ENCODE measurements at regions not wholly inside any gene's neighbourhood (a gene's known extent, or its start where the extent isn't known, plus 50 kb on each side); places are given as distances from the start of the nearest gene placed in this dataset.
A peak's percentile ranks its signal among the peaks of the same experiment; 100 is the strongest.

DNA sequence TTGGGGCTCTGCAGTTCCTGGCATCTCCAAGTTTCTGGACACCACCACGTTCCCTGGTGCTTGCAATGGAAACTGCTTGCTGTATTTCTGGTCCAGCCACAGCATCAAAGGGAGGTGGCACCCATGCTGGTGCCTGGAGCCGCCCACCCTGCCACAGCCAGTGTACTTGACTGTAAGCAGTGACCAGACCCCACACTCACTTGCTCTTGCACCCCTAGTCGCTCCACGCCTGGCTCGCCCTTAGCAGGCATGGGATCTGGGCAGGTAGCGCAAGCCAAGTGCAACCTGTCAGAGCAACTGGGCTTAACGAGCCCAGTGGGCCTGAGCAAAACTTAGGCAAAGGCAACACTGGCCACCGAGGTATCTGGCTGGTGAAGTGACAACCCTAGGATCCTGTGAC is 648.2 kb upstream of the PCDH9 start:
- in situ Hi-C loops (cut with MboI; ENCODE audit: low pct_unique_long_range_greater_than_20kb, low sequenced_read_pairs): no loop called here
- DNase-seq: no peak

DNA sequence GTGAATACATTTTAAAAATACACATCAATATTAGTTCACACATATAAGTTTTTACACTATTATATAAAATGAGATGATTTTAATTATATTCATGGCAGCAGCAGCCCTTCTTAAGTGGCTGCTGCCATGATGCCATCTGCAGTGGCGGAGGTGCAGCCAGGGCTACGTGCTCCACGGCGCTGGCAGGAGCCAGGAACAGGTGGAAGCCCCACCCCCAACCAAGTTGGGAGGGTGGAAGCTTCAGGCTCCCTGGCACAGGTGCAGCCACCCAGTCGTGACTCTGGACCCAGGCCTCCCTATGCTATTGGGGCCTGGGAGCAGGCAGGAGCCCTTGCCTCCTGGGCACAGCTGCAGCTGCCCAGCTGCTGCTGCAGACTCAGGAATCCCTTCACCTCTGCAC is 646.9 kb upstream of the PCDH9 start:
- DNase-seq: no peak
- in situ Hi-C loops (cut with MboI; ENCODE audit: low pct_unique_long_range_greater_than_20kb, low sequenced_read_pairs): no loop called here

DNA sequence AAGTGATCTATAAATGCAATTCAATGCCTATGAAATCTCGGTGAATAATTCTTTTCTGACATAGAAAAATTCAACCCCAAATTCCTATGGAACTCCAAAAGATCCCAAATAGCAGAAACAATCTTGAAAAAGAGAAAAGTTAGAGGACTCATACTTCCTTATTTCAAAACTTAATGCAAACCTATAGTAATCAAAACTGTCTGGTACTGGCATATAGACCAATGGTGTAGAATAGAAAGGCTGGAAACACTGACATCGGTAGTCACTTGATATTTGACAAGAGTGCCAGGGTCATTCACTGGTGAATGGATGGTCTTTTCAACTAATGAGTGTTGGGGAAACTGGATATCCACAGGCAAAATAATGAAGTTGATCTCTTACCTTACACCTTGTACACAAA is 637.1 kb upstream of the PCDH9 start:
- no peak for DNase-seq
- in situ Hi-C loops (cut with MboI; ENCODE audit: low pct_unique_long_range_greater_than_20kb, low sequenced_read_pairs): no loop called here

DNA sequence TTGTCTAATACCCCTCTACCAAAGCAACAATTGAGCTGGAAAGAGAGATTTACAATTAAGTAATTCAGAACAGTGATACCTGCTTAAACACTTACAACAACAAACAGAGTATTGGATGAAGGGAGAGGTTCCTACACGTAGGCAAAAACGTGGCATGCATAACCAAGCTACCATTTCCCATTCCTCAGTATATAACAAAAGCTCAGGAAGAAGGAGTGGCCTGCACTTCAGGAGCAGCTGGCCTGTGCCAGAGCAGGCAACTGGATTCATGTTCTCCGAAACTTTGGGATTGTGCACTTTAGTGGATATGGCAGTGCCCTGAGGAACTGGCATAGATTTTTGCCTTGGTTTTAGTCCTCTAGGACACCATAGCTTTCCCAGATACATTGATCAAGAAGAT is 630.2 kb upstream of the PCDH9 start:
- no peak for DNase-seq
- in situ Hi-C loops (cut with MboI; ENCODE audit: low pct_unique_long_range_greater_than_20kb, low sequenced_read_pairs): no loop called here

DNA sequence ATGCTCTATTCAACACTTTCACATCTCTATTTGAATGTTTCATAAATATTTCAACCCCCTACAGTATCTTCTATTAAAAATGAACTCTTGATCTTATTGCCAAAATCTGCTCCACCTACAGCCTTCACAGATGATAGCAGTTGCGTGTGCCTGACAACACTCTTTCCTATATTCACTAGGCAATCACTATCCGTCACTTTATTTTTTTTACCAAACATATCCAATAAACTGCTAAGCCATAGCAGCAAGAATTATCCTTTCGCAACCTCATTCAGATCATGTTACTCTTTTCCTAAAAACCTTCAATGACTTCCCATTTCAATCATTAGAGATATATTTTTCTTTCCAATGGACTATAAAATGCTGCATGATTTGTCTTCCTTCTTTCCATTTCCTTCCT is 629.8 kb upstream of the PCDH9 start:
- in situ Hi-C loops (cut with MboI; ENCODE audit: low pct_unique_long_range_greater_than_20kb, low sequenced_read_pairs): no loop called here
- DNase-seq: no peak

DNA sequence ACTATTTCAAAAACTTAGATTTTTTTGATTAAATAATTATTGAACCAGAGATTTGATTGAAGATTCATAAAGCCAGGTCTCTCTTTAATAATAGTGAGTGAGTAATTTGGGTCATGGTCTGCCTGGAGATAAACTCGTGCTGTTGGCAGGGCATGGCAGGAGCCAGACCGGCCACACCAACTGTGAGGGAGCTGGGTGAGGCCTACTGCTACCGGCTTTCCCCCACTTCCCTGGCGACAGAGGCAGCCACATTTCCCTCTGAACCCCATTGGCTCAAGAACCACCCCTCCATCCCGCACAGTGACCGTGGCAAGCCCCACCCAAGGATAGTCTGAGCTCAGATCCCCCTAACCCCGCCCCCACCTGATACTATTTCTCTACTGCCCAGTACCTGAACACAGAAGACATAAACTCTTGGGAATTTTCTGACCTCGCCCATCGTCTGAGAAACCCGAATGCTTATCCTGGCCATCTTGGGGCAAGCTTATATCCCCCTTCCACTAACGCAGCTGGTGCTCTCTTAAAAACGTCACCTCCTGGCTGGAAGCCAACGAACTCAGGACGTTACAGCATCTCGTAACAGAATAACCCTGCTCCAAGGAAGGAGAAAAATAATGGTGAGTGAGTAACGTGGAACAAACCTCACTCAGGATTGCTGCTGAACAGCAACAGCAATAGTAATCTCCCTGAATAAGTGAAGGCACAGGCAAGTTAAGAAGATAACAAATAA is 627.6 kb upstream of the PCDH9 start:
- no peak for DNase-seq
- in situ Hi-C loops (cut with MboI; ENCODE audit: low pct_unique_long_range_greater_than_20kb, low sequenced_read_pairs): no loop called here

DNA sequence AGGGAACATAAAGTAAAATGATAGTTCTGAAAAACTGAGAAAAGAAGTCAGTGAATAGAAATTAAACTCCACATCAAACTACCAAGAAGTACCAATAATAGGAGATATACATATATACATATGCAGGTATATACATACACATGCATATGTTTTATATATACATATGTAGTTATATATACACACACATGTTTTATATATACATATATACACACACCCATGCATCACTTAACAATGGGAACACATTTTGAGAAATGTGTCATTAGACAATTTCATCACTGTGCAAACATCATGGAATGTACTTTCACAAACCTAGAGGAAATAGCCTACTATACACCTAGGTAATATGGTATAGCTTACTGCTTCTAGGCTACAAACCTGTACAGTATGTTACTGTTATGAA is 626.8 kb upstream of the PCDH9 start:
- in situ Hi-C loops (cut with MboI; ENCODE audit: low pct_unique_long_range_greater_than_20kb, low sequenced_read_pairs): no loop called here
- DNase-seq: no peak

DNA sequence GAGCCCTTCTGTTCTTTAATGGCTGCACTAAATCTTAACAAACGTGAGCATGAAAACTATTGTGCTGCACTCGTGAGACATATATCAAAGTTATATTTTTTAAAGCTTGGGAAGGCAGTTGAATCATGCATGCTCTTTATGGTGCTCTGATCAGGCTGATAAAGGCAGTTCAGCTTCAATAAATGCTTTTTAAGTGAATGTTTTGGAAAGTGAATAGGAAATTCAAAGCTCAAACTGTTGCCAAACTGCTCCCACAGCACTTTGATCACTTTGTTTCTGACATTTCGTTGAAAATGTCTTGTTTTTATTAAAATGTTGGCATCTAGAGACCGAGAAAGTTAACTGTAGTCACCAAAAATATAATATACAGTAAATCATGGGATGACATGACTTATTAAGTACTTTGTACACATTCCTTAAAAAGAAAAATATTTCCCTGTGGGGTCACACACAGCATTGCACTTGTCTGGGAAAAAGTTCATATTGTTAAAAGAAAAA is 625.7 kb upstream of the PCDH9 start:
- in situ Hi-C loops (cut with MboI; ENCODE audit: low pct_unique_long_range_greater_than_20kb, low sequenced_read_pairs): no loop called here
- no peak for DNase-seq

DNA sequence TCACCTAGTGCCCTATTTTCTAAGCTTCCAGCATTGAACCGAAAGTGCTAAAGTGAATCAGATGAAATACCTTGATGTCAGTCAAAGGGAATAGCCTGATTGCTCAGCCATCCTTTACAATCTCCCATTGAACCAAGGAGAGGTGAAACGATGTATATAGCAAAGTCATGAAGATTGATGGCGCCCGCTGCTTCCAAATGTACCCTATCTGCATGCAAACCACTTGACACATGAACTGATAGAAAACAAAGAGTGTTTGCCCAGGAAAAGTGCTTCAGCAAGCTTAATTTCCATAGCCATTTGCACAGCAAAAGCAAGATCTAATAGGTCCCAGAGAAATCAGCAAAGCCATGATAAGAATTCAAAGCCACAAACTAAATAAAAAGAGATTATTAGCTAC is 624.9 kb upstream of the PCDH9 start:
- in situ Hi-C loops (cut with MboI; ENCODE audit: low pct_unique_long_range_greater_than_20kb, low sequenced_read_pairs): no loop called here
- no peak for DNase-seq

DNA sequence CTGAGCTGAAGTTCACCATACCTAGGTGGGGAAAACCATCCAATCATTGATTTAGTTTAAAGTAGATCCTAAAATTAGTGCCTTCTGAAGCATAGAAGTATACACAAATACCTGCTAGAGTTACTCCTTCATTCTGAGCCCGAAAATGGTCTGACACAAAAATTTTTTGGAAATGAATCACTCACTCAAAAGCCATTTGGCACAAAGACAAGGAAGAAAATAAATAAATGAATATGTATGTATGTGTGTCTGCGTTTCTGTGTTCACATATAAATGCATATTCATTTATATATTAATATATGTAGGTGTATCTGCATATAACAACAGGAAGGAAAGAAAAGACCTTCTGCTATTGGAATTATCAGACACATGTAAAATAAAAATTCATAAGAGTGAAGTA is 614.4 kb upstream of the PCDH9 start:
- in situ Hi-C loops (cut with MboI; ENCODE audit: low pct_unique_long_range_greater_than_20kb, low sequenced_read_pairs): no loop called here
- DNase-seq: no peak

DNA sequence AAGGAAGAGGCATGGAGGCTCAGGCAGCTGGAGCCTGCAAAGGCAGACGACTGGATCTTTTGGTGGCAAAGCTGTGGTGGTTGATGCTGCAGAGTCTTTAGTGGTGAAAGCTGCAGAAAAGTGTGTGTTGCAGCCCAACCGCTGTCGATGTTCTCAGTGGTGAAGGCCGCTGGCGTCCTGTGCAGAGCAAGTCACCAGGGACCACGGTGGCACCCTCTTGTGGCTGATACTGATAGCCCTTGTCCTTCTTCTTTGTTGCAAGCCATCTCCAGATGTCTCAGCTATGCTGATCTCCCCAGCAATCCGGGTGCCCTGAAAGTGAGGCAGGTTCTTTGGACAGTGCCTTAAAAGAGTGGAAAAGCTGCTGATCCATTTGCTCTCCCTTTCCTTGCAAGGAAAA is 610.9 kb upstream of the PCDH9 start:
- in situ Hi-C loops (cut with MboI; ENCODE audit: low pct_unique_long_range_greater_than_20kb, low sequenced_read_pairs): no loop called here
- no peak for DNase-seq

DNA sequence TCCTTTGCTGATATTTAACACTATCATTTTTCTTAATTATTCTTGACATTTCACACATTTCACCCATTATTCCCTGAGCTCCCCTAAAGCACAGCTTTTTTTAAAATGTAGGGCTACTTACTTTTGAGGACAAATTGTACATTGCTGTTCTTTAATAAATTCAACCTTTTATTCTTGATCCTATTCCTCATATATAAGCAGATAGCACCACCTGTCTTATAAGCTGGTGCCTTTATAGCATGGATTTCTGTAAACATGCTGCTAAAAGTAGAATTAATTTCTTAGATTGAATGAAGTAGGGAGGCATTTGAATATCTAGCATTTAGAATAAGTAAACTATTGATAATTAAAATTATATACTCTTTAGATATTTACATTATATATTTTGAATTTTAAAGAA is 603.4 kb upstream of the PCDH9 start:
- in situ Hi-C loops (cut with MboI; ENCODE audit: low pct_unique_long_range_greater_than_20kb, low sequenced_read_pairs): no loop called here

DNA sequence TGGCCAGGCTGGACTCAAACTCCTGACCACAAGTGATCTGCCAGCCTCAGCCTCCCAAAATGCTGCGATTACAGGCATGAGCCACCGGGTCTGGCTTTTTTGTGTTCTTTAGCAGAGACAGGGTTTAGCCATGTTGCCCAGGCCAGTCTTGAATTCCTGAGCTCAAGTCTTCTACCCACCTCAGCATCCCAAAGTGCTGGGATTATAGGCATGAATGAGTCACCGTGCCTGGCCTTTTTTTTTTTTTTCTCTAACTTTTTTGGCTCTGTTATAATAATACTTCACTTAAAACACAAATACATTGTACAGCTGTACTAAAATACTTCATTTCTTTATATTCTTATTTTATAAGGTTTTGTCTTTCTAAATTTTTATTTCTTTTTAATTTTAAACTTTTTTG is 599.5 kb upstream of the PCDH9 start:
- DNase-seq: no peak
- in situ Hi-C loops (cut with MboI; ENCODE audit: low pct_unique_long_range_greater_than_20kb, low sequenced_read_pairs): no loop called here

More for the DNA sequence above, 603.4 kb upstream of the PCDH9 start:
- DNase-seq: no peak

DNA sequence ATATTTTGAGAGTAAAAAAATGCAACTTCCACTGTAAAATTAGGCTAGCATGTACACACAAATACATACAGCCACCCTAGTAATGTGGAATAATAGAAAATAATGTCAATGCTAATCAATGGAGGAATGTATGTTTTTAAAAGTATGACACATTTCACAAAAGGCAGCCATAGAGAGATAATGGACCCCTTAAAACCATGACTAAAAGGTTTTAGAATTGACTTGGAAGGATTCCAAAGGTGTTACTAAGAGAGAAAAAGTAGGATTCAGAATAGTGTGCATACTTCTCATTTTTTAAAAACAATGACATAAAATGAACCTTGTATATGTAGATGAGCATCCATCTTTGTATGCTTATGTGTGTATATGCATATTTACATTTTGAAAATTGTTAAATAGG is 597.9 kb upstream of the PCDH9 start:
- DNase-seq: no peak
- in situ Hi-C loops (cut with MboI; ENCODE audit: low pct_unique_long_range_greater_than_20kb, low sequenced_read_pairs): no loop called here

DNA sequence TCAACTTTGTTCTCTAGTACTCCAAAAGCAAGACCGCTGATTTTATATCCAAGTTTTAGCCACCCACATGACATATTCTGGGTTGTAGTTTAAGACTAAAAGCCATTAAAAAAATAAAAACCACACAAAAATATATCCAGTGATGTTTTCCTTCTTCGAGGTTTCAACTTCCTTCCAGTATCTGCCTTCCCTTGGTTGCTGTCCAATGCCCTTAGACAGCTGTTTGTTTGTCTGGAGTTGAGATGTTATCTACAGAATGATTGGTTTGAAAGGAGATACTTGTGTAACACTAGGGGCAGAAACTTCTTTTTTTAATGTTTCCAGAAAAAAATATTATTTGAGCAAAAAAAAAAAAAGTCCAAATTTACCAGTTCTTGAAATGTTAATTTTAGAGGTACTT is 591.5 kb upstream of the PCDH9 start:
- peak; percentile 10 for DNase-seq
- in situ Hi-C loops (cut with MboI; ENCODE audit: low pct_unique_long_range_greater_than_20kb, low sequenced_read_pairs): no loop called here

DNA sequence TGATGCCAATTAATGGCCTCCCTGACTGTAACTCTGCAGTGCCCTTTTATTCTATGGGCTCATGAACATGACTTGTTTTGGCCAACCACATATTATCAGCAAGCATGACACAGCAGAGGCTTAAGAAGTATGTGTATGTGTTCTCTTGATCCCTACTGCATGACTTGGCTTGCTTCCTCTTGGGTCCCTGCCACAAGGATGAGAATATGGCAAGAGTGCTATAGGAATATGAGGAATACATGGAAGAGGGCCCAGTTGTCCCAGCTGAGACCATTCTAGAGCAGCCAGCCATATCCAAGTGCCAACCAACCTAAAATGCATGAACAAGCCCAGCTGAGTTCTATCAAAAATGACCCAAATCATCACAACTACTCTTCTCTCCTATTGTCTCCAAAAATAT is 576.7 kb upstream of the PCDH9 start:
- no peak for DNase-seq
- in situ Hi-C loops (cut with MboI; ENCODE audit: low pct_unique_long_range_greater_than_20kb, low sequenced_read_pairs): no loop called here

DNA sequence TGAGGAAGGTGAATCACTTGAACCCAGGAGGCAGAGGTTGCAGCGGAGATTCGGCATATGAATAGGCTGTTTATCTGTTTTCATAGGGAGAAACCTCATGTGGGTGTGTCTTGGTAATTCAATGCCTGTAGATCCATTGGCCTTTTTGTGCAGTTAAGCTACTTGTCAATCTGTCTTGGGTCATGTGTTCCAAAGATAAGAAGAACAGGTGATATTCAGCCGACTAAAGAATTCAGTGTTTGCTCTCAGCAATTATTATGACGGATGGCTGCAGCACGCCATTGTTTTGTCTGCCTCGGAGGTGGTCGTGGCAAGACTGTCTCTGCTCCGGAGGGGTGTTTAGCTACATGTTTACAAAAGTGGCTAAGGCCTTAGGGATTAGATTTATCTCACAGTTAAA is 573.0 kb upstream of the PCDH9 start:
- in situ Hi-C loops (cut with MboI; ENCODE audit: low pct_unique_long_range_greater_than_20kb, low sequenced_read_pairs): no loop called here
- no peak for DNase-seq

DNA sequence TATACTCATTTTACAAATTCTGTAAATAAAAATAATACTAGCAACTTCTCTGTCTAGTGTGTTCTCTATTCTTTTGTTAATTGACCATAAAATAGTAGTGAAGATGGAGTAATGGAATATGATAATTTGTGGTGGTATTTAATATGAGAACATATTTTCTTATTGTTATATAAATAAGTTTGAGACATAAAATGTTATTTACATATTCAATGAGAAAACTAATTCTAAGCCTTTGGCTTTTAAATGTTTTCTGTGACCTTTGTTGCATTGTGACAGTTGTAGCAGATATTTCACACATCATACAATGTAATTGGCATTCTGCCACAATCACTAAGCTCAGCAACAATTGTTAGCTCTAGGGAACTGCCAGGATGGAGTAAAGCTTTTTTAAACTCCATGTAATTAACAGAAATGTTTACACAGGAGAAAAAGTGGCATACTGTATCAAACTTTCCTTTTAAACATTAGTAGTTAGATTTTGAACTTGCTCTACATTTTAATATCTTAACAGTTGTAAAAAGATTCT is 562.1 kb upstream of the PCDH9 start:
- DNase-seq: no peak
- in situ Hi-C loops (cut with MboI; ENCODE audit: low pct_unique_long_range_greater_than_20kb, low sequenced_read_pairs): no loop called here

DNA sequence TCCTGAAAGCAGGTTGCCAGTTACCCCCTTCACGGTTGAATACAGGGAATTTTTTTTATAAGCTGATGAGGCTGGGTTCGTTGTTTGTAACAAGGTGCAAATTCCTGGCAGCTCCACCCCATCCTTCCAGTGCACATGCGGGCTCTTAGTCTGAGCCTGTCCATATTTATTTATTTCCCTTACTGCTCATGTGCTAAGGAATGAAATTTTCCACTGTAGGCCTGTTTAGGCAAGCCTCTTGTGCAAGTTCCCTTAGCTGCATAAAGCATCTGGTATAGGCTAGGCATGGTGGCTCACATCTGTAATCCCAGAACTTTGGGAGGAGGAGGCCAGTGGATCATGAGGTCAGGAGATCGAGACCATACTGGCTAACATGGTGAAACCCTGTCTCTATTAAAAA is 560.9 kb upstream of the PCDH9 start:
- in situ Hi-C loops (cut with MboI; ENCODE audit: low pct_unique_long_range_greater_than_20kb, low sequenced_read_pairs): no loop called here
- no peak for DNase-seq

DNA sequence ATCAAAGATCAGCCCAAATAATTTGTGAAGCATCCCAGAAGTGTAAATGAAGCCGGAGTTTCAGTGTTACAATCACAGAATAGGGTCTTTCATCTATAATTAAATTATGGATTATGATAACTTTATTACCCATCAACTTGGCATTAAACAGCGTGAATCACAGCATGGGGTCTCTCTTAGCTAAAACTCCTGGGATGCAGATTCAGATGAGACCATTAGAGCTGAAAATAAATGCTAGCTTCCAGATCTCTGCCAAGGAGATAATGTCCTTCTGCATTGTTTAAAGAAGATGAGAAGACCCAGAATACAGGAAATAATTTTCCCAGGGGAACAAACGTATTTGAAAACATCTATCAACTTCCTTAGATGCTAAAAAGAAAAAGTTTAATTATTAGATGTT is 546.0 kb upstream of the PCDH9 start:
- DNase-seq: no peak
- in situ Hi-C loops (cut with MboI; ENCODE audit: low pct_unique_long_range_greater_than_20kb, low sequenced_read_pairs): no loop called here

DNA sequence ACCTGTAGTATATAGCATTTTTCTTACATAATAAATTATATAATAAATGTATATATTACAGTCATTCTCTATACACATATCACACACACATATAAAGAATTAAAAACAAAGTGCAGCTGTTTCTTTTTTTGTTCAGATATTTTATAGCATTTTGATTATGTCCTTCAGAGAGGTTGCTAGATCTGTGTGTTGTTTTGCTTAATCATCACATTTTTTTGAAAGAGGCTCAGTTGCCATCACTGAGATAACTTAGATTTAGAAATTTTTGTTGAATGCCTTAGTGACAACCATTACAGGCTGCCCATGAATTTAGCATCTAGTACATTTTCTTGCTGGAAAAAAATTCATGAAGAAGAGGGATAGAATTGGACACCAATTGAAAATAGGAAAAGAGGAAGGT is 545.2 kb upstream of the PCDH9 start:
- in situ Hi-C loops (cut with MboI; ENCODE audit: low pct_unique_long_range_greater_than_20kb, low sequenced_read_pairs): no loop called here
- DNase-seq: no peak
